ENCODE measurements at regions not wholly inside any gene's neighbourhood (a gene's known extent, or its start where the extent isn't known, plus 50 kb on each side); places are given as distances from the start of the nearest gene placed in this dataset.

DNA sequence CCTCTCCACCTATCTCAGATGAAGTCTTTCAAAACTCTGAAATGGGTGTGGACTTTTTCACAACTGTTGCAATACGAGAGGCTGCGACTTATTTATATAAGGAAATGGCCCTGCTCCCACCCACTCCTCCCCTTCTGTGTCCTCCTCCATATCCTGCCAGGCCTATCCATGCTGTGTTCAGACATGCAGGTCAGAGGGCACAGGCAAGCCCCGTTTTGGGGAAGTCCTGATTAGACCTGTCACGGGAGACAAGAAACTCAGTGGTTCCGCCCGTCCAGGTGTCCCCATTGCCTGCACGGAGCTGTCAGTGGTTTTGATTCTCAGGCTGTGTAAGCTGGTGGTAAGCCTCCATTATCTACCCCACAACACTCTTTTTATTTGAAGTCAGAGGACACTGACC is 99.6 kb upstream of the MGAT5 start:
- peaks cover 5% of the 10 kb centered on the region for H3K36me3 ChIP-seq (ENCODE audit: control insufficient read depth, insufficient read depth, low read length)
- no peaks in the 10 kb centered on the region for H3K27me3 ChIP-seq (ENCODE audit: control insufficient read depth, insufficient read depth, low read length)
- no peak for DNase-seq
- no peak overlapping the region for H3K27ac ChIP-seq (ENCODE audit: low read length)
- no peaks in the 10 kb centered on the region for H3K9me3 ChIP-seq (ENCODE audit: control insufficient read depth, low read depth, low read length)
- H3K4me3 ChIP-seq (ENCODE audit: low read length), result no peak overlapping the region
- WGBS (ENCODE audit: insufficient coverage, low lambda C conversion rate), result no CpG with 5 or more reads among the region's 7 CpGs
- no peaks in the 10 kb centered on the region for H3K4me1 ChIP-seq (ENCODE audit: control insufficient read depth, insufficient read depth, low read length)

DNA sequence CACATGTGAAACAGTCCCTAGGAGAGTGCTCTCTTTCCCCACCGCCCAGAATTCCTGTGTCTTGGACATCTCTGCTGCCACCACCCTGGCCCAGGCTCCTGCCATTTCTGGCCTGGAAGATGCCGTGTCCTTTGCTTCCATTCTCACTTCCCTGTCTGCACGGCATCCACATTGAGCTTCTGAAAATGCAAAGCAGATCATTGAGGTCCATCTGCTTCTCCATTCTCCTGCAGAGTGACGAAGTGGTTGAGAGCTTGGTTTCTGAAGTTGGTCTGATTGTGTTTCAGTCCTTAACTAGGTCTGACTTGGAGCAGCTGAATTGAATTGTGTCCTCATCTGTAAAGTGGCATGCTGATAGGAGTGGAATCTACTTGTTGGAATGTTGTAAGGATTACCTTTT is 98.7 kb upstream of the MGAT5 start:
- Histone ChIP-seq H3K27me3 (ENCODE audit: control insufficient read depth, insufficient read depth, low read length) (no peaks in the 10 kb centered on the region), H3K9me3 (ENCODE audit: control insufficient read depth, low read depth, low read length) (no peaks in the 10 kb centered on the region), H3K4me1 (ENCODE audit: control insufficient read depth, insufficient read depth, low read length) (no peaks in the 10 kb centered on the region), H3K4me3 (ENCODE audit: low read length) (no peak overlapping the region), H3K27ac (ENCODE audit: low read length) (no peak overlapping the region), H3K36me3 (ENCODE audit: control insufficient read depth, insufficient read depth, low read length) (peaks cover 5% of the 10 kb centered on the region)
- no peak for DNase-seq
- WGBS (ENCODE audit: insufficient coverage, low lambda C conversion rate), result no CpG with 5 or more reads among the region's 4 CpGs

- Histone ChIP-seq H3K9me3 (ENCODE audit: control insufficient read depth, low read depth, low read length) (no peaks in the 10 kb centered on the region), H3K27ac (ENCODE audit: low read length) (no peak overlapping the region), H3K4me1 (ENCODE audit: control insufficient read depth, insufficient read depth, low read length) (peaks cover 14% of the 10 kb centered on the region), H3K36me3 (ENCODE audit: control insufficient read depth, insufficient read depth, low read length) (peaks cover 3% of the 10 kb centered on the region), H3K27me3 (ENCODE audit: control insufficient read depth, insufficient read depth, low read length) (no peaks in the 10 kb centered on the region), H3K4me3 (ENCODE audit: low read length) (no peak overlapping the region)
- no peak for DNase-seq
- WGBS (ENCODE audit: insufficient coverage, low lambda C conversion rate), result no CpG with 5 or more reads among the region's 13 CpGs
Observed at GRCh38 chr2:134158295-134158694, 95.6 kb upstream of the MGAT5 start.

GRCh38 chr2:134161170-134161547 is 92.7 kb upstream of the MGAT5 start:
- Histone ChIP-seq H3K27ac (ENCODE audit: low read length) (no peak overlapping the region), H3K9me3 (ENCODE audit: control insufficient read depth, low read depth, low read length) (no peaks in the 10 kb centered on the region), H3K4me3 (ENCODE audit: low read length) (no peak overlapping the region), H3K36me3 (ENCODE audit: control insufficient read depth, insufficient read depth, low read length) (peaks cover 3% of the 10 kb centered on the region), H3K4me1 (ENCODE audit: control insufficient read depth, insufficient read depth, low read length) (peaks cover 14% of the 10 kb centered on the region), H3K27me3 (ENCODE audit: control insufficient read depth, insufficient read depth, low read length) (no peaks in the 10 kb centered on the region)
- no CpG with 5 or more reads among the region's 4 CpGs for WGBS (ENCODE audit: insufficient coverage, low lambda C conversion rate)
- peak; percentile 38 to 69 for DNase-seq

- no CpG with 5 or more reads among the region's 4 CpGs for WGBS (ENCODE audit: insufficient coverage, low lambda C conversion rate)
- Histone ChIP-seq H3K36me3 (ENCODE audit: control insufficient read depth, insufficient read depth, low read length) (no peaks in the 10 kb centered on the region), H3K27me3 (ENCODE audit: control insufficient read depth, insufficient read depth, low read length) (no peaks in the 10 kb centered on the region), H3K9me3 (ENCODE audit: control insufficient read depth, low read depth, low read length) (no peaks in the 10 kb centered on the region), H3K4me3 (ENCODE audit: low read length) (no peak overlapping the region), H3K27ac (ENCODE audit: low read length) (no peak overlapping the region), H3K4me1 (ENCODE audit: control insufficient read depth, insufficient read depth, low read length) (peaks cover 14% of the 10 kb centered on the region)
- no peak for DNase-seq
Observed at GRCh38 chr2:134163336-134163735, 90.5 kb upstream of the MGAT5 start.

DNA sequence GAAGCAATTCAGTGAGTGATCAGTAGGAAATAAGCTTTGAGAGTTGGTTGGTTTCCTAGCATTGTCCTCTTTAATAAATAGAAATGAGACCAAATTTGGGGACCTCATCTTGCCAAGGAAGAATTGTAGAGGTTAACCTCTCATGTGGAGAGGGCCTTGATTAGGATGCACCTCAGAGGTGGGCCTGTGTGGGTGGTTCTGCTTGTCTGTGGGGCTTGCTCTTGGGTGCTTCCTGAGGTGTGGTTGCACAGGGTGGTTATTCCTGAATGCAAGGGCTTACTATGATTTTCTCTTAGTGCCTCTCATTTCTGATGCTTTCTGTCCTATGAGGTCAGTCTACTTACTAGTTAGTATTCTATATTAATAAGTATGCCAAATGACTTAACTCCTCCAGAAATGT is 89.6 kb upstream of the MGAT5 start:
- H3K4me3 ChIP-seq (ENCODE audit: low read length), result no peak overlapping the region
- H3K27me3 ChIP-seq (ENCODE audit: control insufficient read depth, insufficient read depth, low read length), result no peaks in the 10 kb centered on the region
- H3K4me1 ChIP-seq (ENCODE audit: control insufficient read depth, insufficient read depth, low read length), result peaks cover 14% of the 10 kb centered on the region
- H3K27ac ChIP-seq (ENCODE audit: low read length), result no peak overlapping the region
- H3K36me3 ChIP-seq (ENCODE audit: control insufficient read depth, insufficient read depth, low read length), result no peaks in the 10 kb centered on the region
- no peak for DNase-seq
- no peaks in the 10 kb centered on the region for H3K9me3 ChIP-seq (ENCODE audit: control insufficient read depth, low read depth, low read length)

DNA sequence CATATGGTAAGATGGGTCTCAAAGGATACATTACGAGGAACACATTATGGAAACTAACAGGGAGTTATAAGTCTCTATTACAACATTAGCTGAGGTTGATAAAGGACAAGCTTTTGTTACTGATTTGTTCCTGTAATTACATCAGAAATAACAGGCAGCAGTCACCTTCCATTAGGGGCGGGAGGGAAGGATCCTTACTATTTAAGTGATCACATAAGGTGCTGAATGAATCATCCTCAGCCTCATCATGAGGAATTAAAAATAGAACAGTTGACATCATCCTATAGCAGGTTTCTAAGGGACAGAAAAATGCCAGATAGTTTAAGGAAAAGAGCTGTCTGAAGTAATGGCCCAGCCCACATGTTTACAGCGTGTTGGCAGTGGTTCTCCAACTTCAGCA is 86.9 kb upstream of the MGAT5 start:
- H3K27ac ChIP-seq (ENCODE audit: low read length), result no peak overlapping the region
- H3K4me3 ChIP-seq (ENCODE audit: low read length), result no peak overlapping the region
- no peaks in the 10 kb centered on the region for H3K4me1 ChIP-seq (ENCODE audit: control insufficient read depth, insufficient read depth, low read length)
- no peaks in the 10 kb centered on the region for H3K9me3 ChIP-seq (ENCODE audit: control insufficient read depth, low read depth, low read length)
- no peak for DNase-seq
- H3K27me3 ChIP-seq (ENCODE audit: control insufficient read depth, insufficient read depth, low read length), result no peaks in the 10 kb centered on the region
- no peaks in the 10 kb centered on the region for H3K36me3 ChIP-seq (ENCODE audit: control insufficient read depth, insufficient read depth, low read length)
- no CpG with 5 or more reads among the region's 3 CpGs for WGBS (ENCODE audit: insufficient coverage, low lambda C conversion rate)

DNA sequence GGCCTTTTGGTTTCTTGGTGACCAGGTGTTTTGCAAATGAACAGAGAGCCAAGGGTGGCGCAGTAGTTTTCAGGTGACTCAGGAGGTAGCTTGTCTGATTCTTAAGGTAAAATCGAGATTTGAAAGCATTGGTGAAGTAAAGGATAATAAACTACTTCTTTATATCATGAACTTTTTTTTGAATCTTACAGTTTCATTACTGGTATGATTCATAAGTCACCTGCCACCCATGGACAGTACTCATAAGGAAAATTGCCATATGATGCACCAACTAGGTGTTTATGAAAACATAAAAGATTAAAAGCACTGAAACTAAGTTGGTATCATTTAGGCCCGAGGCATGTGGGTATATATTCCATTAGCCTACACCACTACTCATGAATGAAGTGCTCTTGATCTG is 84.1 kb upstream of the MGAT5 start:
- no peak overlapping the region for H3K27ac ChIP-seq (ENCODE audit: low read length)
- no peak for DNase-seq
- peaks cover 11% of the 10 kb centered on the region for H3K4me1 ChIP-seq (ENCODE audit: control insufficient read depth, insufficient read depth, low read length)
- no peaks in the 10 kb centered on the region for H3K36me3 ChIP-seq (ENCODE audit: control insufficient read depth, insufficient read depth, low read length)
- WGBS (ENCODE audit: insufficient coverage, low lambda C conversion rate), result 90% methylated on average over 2 of the region's 3 CpGs
- no peak overlapping the region for H3K4me3 ChIP-seq (ENCODE audit: low read length)
- no peaks in the 10 kb centered on the region for H3K9me3 ChIP-seq (ENCODE audit: control insufficient read depth, low read depth, low read length)
- no peaks in the 10 kb centered on the region for H3K27me3 ChIP-seq (ENCODE audit: control insufficient read depth, insufficient read depth, low read length)

GRCh38 chr2:134170294-134170693 is 83.6 kb upstream of the MGAT5 start:
- WGBS (ENCODE audit: insufficient coverage, low lambda C conversion rate), result 86% methylated on average over 2 of the region's 3 CpGs
- no peaks in the 10 kb centered on the region for H3K9me3 ChIP-seq (ENCODE audit: control insufficient read depth, low read depth, low read length)
- no peak overlapping the region for H3K27ac ChIP-seq (ENCODE audit: low read length)

DNA sequence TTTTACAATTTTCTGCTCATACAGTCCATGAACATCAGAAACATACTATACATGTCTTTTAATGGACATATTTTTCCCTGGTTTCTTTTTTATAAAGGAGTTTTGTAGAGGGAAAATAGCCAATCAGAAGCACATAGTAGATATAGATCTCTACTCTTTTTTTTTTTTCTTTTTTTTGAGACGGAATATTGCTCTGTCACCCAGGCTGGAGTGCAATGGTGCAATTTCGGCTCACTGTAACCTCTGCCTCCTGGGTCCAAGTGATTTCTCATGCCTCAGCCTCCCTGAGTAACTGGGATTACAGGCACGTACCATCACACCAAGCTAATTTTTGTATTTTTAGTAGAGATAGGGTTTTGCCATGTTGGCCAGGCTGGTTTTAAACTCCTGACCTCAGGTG is 83.2 kb upstream of the MGAT5 start:
- peaks cover 11% of the 10 kb centered on the region for H3K4me1 ChIP-seq (ENCODE audit: control insufficient read depth, insufficient read depth, low read length)

More at GRCh38 chr2:134170294-134170693, 83.6 kb upstream of the MGAT5 start:
- Histone ChIP-seq H3K27me3 (ENCODE audit: control insufficient read depth, insufficient read depth, low read length) (no peaks in the 10 kb centered on the region), H3K36me3 (ENCODE audit: control insufficient read depth, insufficient read depth, low read length) (no peaks in the 10 kb centered on the region), H3K4me3 (ENCODE audit: low read length) (no peak overlapping the region), H3K4me1 (ENCODE audit: control insufficient read depth, insufficient read depth, low read length) (peaks cover 11% of the 10 kb centered on the region)
- DNase-seq, result no peak

GRCh38 chr2:134173338-134174016 is 80.4 kb upstream of the MGAT5 start:
- DNase-seq, result peak; percentile 59 to 84
- Histone ChIP-seq H3K27me3 (ENCODE audit: control insufficient read depth, insufficient read depth, low read length) (no peaks in the 10 kb centered on the region), H3K9me3 (ENCODE audit: control insufficient read depth, low read depth, low read length) (no peaks in the 10 kb centered on the region), H3K4me1 (ENCODE audit: control insufficient read depth, insufficient read depth, low read length) (peaks cover 11% of the 10 kb centered on the region), H3K36me3 (ENCODE audit: control insufficient read depth, insufficient read depth, low read length) (no peaks in the 10 kb centered on the region), H3K27ac (ENCODE audit: low read length) (peak overlapping the region; percentile 23), H3K4me3 (ENCODE audit: low read length) (no peak overlapping the region)
- no CpG with 5 or more reads among the region's 14 CpGs for WGBS (ENCODE audit: insufficient coverage, low lambda C conversion rate)

More for the DNA sequence above, 83.2 kb upstream of the MGAT5 start:
- Histone ChIP-seq H3K4me3 (ENCODE audit: low read length) (no peak overlapping the region), H3K36me3 (ENCODE audit: control insufficient read depth, insufficient read depth, low read length) (no peaks in the 10 kb centered on the region), H3K27me3 (ENCODE audit: control insufficient read depth, insufficient read depth, low read length) (no peaks in the 10 kb centered on the region), H3K9me3 (ENCODE audit: control insufficient read depth, low read depth, low read length) (no peaks in the 10 kb centered on the region), H3K27ac (ENCODE audit: low read length) (no peak overlapping the region)
- no CpG with 5 or more reads among the region's 3 CpGs for WGBS (ENCODE audit: insufficient coverage, low lambda C conversion rate)
- DNase-seq, result no peak

All from large intestine (tissue), 3 donors.